ENCODE measurements at regions not wholly inside any gene's neighbourhood (a gene's known extent, or its start where the extent isn't known, plus 50 kb on each side); places are given as distances from the start of the nearest gene placed in this dataset.
"Not testable (repeated sequence)": the region's sequence is repeated elsewhere in the genome, so short reads cannot be mapped to it uniquely, and the experiment has no call there.

DNA sequence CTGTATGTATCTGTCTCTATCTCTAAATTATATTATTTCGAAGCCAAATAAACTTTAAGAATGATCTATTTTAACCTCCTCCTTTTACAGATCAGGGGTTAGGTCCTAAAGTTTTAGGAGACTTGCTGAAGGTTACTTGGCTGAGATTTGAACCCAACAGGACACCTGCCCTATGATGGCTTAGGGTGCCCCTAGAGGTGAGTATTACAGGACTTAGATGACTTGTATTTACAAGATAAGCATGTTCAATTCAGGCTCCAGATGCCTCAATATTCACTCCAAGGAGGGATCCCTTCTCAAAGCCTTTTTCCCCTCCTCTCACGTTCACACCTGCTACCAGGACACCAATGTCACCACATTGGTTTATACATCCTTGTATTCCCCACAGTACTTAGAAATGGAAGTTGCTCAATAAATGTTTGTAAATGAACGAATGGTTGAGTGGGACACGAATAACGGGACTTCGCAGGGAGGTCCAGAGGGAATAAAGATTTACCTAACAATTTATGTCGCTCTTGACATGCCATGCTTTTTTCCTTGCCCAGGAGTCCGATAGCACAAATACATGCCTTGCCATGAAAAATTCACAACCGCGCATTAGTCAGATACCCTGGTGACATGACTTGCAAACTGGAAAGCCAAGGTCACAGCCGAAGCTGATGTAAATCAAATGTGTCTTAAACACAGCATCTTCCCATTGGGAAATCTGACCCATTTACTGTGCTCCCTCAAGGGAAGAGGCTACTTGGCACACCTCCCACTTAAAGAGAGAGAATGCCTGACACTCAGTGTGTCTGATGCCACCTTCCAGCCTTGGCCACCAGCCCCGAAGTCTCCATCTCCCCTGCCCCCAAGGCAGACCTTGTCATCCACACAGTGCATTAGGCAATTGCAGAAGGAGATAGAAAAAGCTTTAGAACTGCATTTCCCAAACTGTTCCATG, 872.2 kb upstream of the AUTS2 start:
- no peaks in the 10 kb centered on the region for H4K20me1 ChIP-seq (ENCODE audit: insufficient read depth, low read length)
- H3K27ac ChIP-seq (ENCODE audit: low read depth, low read length) = no peak overlapping the region
- H3K4me3 ChIP-seq (ENCODE audit: insufficient read depth, low read length) = no peak overlapping the region
- TF ChIP-seq, protein P1, sequence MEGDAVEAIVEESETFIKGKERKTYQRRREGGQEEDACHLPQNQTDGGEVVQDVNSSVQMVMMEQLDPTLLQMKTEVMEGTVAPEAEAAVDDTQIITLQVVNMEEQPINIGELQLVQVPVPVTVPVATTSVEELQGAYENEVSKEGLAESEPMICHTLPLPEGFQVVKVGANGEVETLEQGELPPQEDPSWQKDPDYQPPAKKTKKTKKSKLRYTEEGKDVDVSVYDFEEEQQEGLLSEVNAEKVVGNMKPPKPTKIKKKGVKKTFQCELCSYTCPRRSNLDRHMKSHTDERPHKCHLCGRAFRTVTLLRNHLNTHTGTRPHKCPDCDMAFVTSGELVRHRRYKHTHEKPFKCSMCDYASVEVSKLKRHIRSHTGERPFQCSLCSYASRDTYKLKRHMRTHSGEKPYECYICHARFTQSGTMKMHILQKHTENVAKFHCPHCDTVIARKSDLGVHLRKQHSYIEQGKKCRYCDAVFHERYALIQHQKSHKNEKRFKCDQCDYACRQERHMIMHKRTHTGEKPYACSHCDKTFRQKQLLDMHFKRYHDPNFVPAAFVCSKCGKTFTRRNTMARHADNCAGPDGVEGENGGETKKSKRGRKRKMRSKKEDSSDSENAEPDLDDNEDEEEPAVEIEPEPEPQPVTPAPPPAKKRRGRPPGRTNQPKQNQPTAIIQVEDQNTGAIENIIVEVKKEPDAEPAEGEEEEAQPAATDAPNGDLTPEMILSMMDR (IDR thresholded peaks at IDR 0.05; ENCODE audit: extremely low read depth, low read depth, low read length) = no peak
- no peak for DNase-seq (ENCODE audit: insufficient read length, low spot score, missing footprints)
- peaks cover 2% of the 10 kb centered on the region for H3K4me1 ChIP-seq (ENCODE audit: insufficient read depth, low read length)
- H3K4me2 ChIP-seq (ENCODE audit: insufficient read depth, low read length) = no peak overlapping the region
- H3K36me3 ChIP-seq (ENCODE audit: insufficient read depth, low read length) = no peaks in the 10 kb centered on the region
- H3K27me3 ChIP-seq (ENCODE audit: insufficient read depth, low read length) = no peaks in the 10 kb centered on the region
- H3K79me2 ChIP-seq (ENCODE audit: insufficient read depth, low read length) = no peaks in the 10 kb centered on the region
- H3K9me3 ChIP-seq (ENCODE audit: low read depth, low read length) = no peaks in the 10 kb centered on the region
- no peak overlapping the region for H2AFZ ChIP-seq (ENCODE audit: low read length)

DNA sequence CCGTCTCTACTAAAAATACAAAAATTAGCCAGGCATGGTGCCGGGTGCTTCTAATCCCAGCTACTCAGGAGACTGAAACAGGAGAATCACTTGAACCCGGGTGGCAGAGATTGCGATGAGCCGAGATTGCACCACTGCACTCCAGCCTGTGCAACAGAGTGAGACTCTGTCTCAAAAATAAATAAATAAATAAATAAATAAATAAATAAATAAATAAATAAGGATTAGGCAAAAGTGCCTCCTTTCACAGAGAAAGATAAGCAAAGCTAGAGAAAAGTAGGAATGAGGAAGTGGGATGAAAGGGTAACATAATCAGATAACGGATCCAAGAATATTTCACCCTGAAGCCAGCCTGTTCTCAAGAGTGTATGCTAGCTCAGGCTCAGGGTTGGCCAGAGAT, 869.6 kb upstream of the AUTS2 start:
- H3K36me3 ChIP-seq (ENCODE audit: insufficient read depth, low read length); H3K79me2 ChIP-seq (ENCODE audit: insufficient read depth, low read length); H3K9me3 ChIP-seq (ENCODE audit: low read depth, low read length); H4K20me1 ChIP-seq (ENCODE audit: insufficient read depth, low read length); H3K27me3 ChIP-seq (ENCODE audit: insufficient read depth, low read length); H3K27ac ChIP-seq (ENCODE audit: low read depth, low read length); H2AFZ ChIP-seq (ENCODE audit: low read length); H3K4me1 ChIP-seq (ENCODE audit: insufficient read depth, low read length); DNase-seq (ENCODE audit: insufficient read length, low spot score, missing footprints); H3K4me2 ChIP-seq (ENCODE audit: insufficient read depth, low read length); H3K4me3 ChIP-seq (ENCODE audit: insufficient read depth, low read length): not testable (repeated sequence)

DNA sequence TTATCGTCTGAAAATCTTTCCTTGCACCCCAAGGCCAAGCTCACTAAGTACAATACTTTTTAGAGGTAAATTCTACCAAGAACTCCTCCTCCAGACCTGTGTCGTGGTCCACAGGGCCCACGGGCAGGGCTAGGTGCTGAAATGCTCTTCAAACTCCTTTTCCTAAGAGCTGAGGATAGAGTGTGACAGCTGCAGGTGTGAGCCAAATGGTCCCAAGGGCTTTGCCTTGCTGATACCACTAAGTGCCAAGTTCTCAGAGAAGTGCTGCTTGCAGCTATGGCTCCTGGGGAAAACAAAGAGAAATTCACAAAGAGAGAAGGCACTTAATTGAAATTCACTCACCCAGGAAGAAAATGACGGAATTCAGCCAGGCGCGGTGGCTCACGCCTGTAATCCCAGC, 868.9 kb upstream of the AUTS2 start:
- no peaks in the 10 kb centered on the region for H3K27me3 ChIP-seq (ENCODE audit: insufficient read depth, low read length)
- TF ChIP-seq, protein P1 (IDR thresholded peaks at IDR 0.05; ENCODE audit: extremely low read depth, low read depth, low read length) = no peak
- peaks cover 9% of the 10 kb centered on the region for H3K4me1 ChIP-seq (ENCODE audit: insufficient read depth, low read length)
- H3K27ac ChIP-seq (ENCODE audit: low read depth, low read length) = no peak overlapping the region
- H3K4me3 ChIP-seq (ENCODE audit: insufficient read depth, low read length) = no peak overlapping the region
- no peak overlapping the region for H2AFZ ChIP-seq (ENCODE audit: low read length)
- no peak overlapping the region for H3K4me2 ChIP-seq (ENCODE audit: insufficient read depth, low read length)
- no peaks in the 10 kb centered on the region for H3K79me2 ChIP-seq (ENCODE audit: insufficient read depth, low read length)
- no peaks in the 10 kb centered on the region for H4K20me1 ChIP-seq (ENCODE audit: insufficient read depth, low read length)
- H3K36me3 ChIP-seq (ENCODE audit: insufficient read depth, low read length) = no peaks in the 10 kb centered on the region
- no peaks in the 10 kb centered on the region for H3K9me3 ChIP-seq (ENCODE audit: low read depth, low read length)
- DNase-seq (ENCODE audit: insufficient read length, low spot score, missing footprints) = no peak

DNA sequence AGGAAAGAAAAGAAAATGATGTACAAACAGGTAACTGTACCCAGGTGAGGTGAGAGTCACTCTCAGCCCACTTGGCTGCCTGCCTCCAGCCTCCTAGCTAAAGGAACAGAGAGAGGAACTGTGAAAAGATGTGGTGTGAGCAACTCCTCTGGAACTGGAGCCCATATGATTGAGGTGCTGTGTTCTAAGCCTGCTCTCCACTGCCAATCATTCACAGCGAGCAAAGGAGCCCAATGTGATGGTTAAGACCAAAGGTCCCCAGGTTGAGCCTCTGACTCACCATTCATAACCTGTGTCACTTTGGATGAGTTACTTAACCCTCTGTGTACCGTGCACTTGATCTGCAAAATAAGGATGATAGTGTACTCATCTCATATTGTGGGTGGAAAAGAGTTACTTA, 868.1 kb upstream of the AUTS2 start:
- Histone ChIP-seq H3K36me3 (ENCODE audit: insufficient read depth, low read length) (no peaks in the 10 kb centered on the region), H3K9me3 (ENCODE audit: low read depth, low read length) (no peaks in the 10 kb centered on the region), H3K79me2 (ENCODE audit: insufficient read depth, low read length) (no peaks in the 10 kb centered on the region), H2AFZ (ENCODE audit: low read length) (no peak overlapping the region), H3K4me1 (ENCODE audit: insufficient read depth, low read length) (peaks cover 9% of the 10 kb centered on the region), H3K27me3 (ENCODE audit: insufficient read depth, low read length) (no peaks in the 10 kb centered on the region), H3K27ac (ENCODE audit: low read depth, low read length) (no peak overlapping the region), H3K4me3 (ENCODE audit: insufficient read depth, low read length) (no peak overlapping the region), H4K20me1 (ENCODE audit: insufficient read depth, low read length) (no peaks in the 10 kb centered on the region), H3K4me2 (ENCODE audit: insufficient read depth, low read length) (no peak overlapping the region)
- TF ChIP-seq, protein P1 (IDR thresholded peaks at IDR 0.05; ENCODE audit: extremely low read depth, low read depth, low read length) = no peak
- DNase-seq (ENCODE audit: insufficient read length, low spot score, missing footprints) = no peak

Measured in osteoblast (primary cell).